Bronchial epithelial cell (primary cell): ENCODE measurements at regions not wholly inside any gene's neighbourhood (a gene's known extent, or its start where the extent isn't known, plus 50 kb on each side); places are given as distances from the start of the nearest gene placed in this dataset.
"Not testable (repeated sequence)": the region's sequence is repeated elsewhere in the genome, so short reads cannot be mapped to it uniquely, and the experiment has no call there.

Source experiments
- DNase-seq: peaks from one replicate; pipeline ENCODE4 v3.0.0-alpha.2; 2010; ENCODE audit warnings: low read depth
- FAIRE-seq: peaks from 2 replicates; lab custom pipeline; 2011; peaks lifted over from hg19 to GRCh38; lab: Jason Lieb, UNC
- H3K27me3 ChIP-seq: 2 replicates; pipeline ENCODE4 v1.5.1; 2011; ENCODE audit warnings: low read length; ENCODE audit not compliant: control insufficient read depth, insufficient read depth
- H3K36me3 ChIP-seq: 2 replicates; pipeline ENCODE4 v1.5.1; 2011; ENCODE audit warnings: low read length; ENCODE audit not compliant: control insufficient read depth, insufficient read depth
- H3K4me3 ChIP-seq: 2 replicates; pipeline ENCODE4 v1.5.1; 2011; ENCODE audit warnings: mild to moderate bottlenecking, low read depth, low read length, control low read depth
- TF ChIP-seq, protein P1 (sequence below): IDR thresholded peaks from 2 replicates; pipeline ENCODE4 v1.5.1; 2011; ENCODE audit warnings: mild to moderate bottlenecking, moderate library complexity, low read length, control low read depth, inconsistent platforms; ENCODE audit not compliant: insufficient read depth, severe bottlenecking

DNA sequence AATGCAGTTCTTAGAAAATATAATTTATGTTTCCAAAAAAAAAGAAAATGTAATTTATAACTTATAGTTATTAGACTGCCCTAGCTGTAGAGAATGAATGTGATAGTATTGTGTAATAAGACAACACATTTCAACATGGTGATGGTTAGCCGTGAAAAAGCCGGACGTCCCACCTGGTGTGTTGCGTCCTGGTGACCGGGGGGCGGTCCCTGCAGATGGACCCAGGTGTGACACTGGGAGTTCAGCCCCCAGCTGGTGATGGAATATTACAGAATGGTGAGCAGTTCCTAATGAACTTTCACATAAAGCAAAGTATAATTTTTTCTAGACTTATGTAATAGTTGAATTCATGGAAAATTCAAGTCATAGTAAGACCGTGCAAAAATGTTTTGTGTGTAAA, 132.8 kb downstream of the LAT start:
- DNase-seq = no peak
- Histone ChIP-seq H3K4me3 (no peak overlapping the region), H3K27me3 (no peaks in the 10 kb centered on the region), H3K36me3 (no peaks in the 10 kb centered on the region)
- TF ChIP-seq, protein P1, sequence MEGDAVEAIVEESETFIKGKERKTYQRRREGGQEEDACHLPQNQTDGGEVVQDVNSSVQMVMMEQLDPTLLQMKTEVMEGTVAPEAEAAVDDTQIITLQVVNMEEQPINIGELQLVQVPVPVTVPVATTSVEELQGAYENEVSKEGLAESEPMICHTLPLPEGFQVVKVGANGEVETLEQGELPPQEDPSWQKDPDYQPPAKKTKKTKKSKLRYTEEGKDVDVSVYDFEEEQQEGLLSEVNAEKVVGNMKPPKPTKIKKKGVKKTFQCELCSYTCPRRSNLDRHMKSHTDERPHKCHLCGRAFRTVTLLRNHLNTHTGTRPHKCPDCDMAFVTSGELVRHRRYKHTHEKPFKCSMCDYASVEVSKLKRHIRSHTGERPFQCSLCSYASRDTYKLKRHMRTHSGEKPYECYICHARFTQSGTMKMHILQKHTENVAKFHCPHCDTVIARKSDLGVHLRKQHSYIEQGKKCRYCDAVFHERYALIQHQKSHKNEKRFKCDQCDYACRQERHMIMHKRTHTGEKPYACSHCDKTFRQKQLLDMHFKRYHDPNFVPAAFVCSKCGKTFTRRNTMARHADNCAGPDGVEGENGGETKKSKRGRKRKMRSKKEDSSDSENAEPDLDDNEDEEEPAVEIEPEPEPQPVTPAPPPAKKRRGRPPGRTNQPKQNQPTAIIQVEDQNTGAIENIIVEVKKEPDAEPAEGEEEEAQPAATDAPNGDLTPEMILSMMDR = no peak
- no peak for FAIRE-seq

DNA sequence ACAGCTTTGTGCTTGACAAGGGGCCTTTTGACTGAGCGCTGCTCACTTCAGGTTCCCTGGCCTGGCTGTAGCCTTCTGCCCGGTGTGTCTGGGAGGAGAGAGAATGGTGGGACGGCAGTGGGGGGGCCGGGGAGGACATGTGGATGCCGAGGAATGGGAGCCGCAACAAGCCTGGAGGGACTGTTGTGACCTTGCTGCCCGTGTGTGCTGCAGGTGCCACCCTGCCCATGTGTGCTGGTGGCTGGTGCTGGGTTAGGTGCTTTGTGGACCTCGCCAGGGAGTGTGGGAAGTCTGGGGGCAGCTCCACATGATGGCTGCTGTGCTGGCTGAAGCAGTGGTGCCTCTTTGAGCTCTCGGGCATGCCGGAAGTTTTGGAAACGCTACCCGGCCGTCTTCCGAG, 132.1 kb downstream of the LAT start:
- TF ChIP-seq, protein P1 = no peak
- no peaks in the 10 kb centered on the region for H3K27me3 ChIP-seq
- FAIRE-seq (no peak), DNase-seq (no peak)
- H3K36me3 ChIP-seq = no peaks in the 10 kb centered on the region
- H3K4me3 ChIP-seq = no peak overlapping the region

DNA sequence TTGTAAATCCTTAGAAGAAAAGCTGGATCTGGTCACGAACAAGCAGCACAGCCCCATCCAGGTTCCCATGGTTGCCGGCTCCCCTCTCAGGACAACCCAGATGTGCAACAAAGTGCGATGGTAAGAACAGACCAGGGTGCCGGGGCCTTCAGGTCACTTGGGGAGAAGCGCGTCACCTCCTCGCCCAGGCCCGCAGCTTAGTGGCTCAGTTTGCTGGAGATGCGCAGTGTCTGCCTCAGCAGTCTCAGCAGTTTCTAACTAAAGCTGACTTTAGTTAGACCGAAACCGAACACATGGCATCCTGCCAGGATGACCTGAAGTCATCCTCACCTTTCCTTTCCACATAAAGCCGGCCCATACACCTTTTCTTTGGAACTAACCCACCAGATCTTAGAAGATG, 131.4 kb downstream of the LAT start:
- not testable (repeated sequence) for FAIRE-seq, H3K27me3 ChIP-seq, H3K36me3 ChIP-seq, DNase-seq, H3K4me3 ChIP-seq

DNA sequence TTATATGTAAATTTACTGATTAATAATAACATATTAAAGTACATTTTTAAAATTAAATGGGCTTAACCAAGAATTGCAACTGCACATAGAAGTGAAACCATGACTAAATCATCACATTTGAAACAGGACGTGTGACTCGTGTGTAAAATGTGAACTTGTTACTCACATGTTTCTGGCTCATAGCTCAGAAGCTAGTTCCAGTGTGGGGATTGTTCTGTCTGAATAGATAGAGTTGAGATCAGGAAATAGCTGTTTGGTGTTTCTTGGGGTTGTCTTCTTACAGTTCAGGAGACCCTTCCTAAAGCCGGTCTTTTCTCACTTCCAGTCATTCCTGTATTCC, 130.9 kb downstream of the LAT start:
- H3K4me3 ChIP-seq, H3K27me3 ChIP-seq, FAIRE-seq, H3K36me3 ChIP-seq: not testable (repeated sequence)
- DNase-seq = peak; percentile 39

DNA sequence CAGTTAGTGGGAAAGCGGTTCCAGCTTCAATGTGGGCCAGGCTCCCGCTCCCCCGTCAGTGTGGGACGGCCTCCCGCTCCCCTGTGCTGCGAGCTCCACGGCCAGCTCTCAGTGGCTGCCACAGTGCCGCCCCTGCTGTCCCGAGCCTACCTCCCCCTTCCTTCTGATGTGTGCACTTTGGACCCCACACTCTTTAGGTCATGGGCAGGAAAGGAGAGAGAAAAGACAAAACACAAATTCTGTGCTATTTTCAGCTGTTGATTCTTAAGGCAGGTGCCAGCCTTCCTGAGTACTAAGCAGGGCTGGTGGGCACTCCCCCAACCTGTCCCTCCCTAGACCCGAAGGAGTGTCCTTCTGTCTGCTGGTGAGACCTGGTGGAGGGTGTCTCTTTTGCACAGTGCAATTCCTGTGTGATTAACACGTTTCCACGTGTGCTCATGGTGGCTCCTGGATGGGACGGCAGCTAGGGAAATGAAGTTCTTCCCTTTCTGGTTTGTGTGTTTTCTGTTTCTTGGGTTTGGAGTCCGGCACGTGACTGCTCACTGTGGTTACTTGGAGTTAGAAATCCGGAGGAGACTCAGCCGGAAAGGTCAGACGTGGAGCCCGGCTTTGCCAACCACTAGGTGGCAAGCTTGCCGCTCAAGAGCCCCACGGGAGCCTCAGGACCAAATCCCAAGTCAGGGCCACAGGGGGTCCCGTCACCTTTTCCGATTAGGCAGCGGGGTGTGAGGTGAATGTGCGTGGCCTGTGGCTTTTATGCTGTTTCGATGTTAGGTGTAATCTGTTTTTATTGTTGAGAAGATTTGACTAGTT, 130.3 kb downstream of the LAT start:
- not testable (repeated sequence) for FAIRE-seq, H3K4me3 ChIP-seq, H3K36me3 ChIP-seq, H3K27me3 ChIP-seq
- peak; percentile 27 for DNase-seq
- TF ChIP-seq, protein P1 = peak; percentile 74

DNA sequence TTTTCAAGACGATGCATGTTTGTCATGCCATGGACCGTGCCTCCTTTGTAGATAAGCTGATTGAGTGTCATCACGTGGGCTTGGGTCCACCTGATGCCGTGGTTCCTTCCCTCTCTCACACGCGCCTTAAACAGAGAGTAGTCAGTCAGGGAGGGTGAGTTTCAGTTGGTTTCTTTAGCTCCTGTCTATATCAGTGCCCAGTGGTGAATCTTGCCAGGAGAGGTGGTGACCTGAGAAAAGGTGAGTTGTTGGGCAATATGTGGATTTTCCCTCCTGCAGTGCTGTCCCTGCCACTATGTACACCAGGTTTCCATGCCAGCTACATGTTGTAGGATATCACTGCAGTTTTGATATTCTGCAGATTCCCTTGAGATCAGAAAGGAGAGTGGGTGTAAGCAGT, 129.7 kb downstream of the LAT start:
- FAIRE-seq (no peak), DNase-seq (no peak)
- Histone ChIP-seq H3K4me3 (no peak overlapping the region), H3K27me3 (no peaks in the 10 kb centered on the region), H3K36me3 (no peaks in the 10 kb centered on the region)
- TF ChIP-seq, protein P1 = no peak

DNA sequence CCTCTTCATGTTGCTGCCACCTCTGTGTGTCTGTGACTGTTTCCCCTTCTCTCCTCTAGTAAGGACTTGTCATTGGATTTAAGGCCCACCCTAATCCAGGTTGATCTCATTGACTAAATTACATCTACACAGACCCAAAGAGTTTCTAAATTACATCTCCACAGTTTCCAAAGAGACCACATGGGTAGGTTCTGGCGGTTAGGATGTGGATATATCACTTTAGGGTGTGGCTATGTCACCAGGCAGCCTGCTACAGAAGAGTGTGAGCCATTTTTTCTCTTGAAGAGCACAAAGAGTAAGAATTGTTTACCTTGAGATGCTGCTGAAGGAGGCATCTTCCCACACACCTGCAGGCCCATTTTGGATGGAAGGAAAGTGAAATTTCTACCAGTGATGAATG, 128.6 kb downstream of the LAT start:
- not testable (repeated sequence) for DNase-seq

More for the DNA sequence above, 128.6 kb downstream of the LAT start:
- H3K27me3 ChIP-seq, H3K36me3 ChIP-seq, H3K4me3 ChIP-seq, FAIRE-seq: not testable (repeated sequence)
